Natural killer cell (primary cell): ENCODE measurements at regions not wholly inside any gene's neighbourhood (a gene's known extent, or its start where the extent isn't known, plus 50 kb on each side); places are given as distances from the start of the nearest gene placed in this dataset.

Experiments
- ATAC-seq, 3 donors: fragments of 150-1000 bp in 2 of 3; fragments of 200-7000 bp in 1 of 3; cut with Tn5 transposase; 1 replicate in 1 of 3; 2 replicates in 2 of 3; pipeline ENCODE4 v1.10.0; 2021; ENCODE audit warnings: mild to moderate bottlenecking in 2 of 3, moderate library complexity in 2 of 3
- DNase-seq, 2 donors: peaks; one replicate each; pipeline versions ENCODE4 v3.0.0 to v3.0.0-alpha.2; 2013 to 2021; ENCODE audit warnings: mixed read lengths in 1 of 2
- H3K27ac ChIP-seq: one replicate; pipeline ENCODE4 v1.5.1; 2013; ENCODE audit warnings: mild to moderate bottlenecking, low read length
- H3K27me3 ChIP-seq: one replicate; pipeline ENCODE4 v1.6.1; 2013; ENCODE audit warnings: low read length; ENCODE audit not compliant: control insufficient read depth, insufficient read depth
- H3K36me3 ChIP-seq: one replicate; pipeline ENCODE4 v1.6.1; 2013; ENCODE audit warnings: low read length; ENCODE audit not compliant: control insufficient read depth, insufficient read depth
- H3K4me1 ChIP-seq: one replicate; pipeline ENCODE4 v1.6.1; 2013; ENCODE audit warnings: low read length; ENCODE audit not compliant: control insufficient read depth, insufficient read depth
- H3K4me3 ChIP-seq: one replicate; pipeline ENCODE4 v1.5.1; 2013; ENCODE audit warnings: low read length
- H3K9me3 ChIP-seq: one replicate; pipeline ENCODE4 v1.6.1; 2013; ENCODE audit warnings: low read length; ENCODE audit not compliant: control insufficient read depth, insufficient read depth
- H3K27ac Mint-ChIP-seq, 2 donors: one replicate each; pipeline ENCODE4 v1.8.0; 2022; ENCODE audit warnings: mild to moderate bottlenecking in 2 of 2, mixed read lengths in 2 of 2, moderate library complexity in 1 of 2
- H3K27me3 Mint-ChIP-seq, 2 donors: one replicate each; pipeline ENCODE4 v1.8.0; 2022; ENCODE audit warnings: low read depth in 2 of 2, mixed read lengths in 2 of 2
- H3K36me3 Mint-ChIP-seq: one replicate; pipeline ENCODE4 v1.8.0; 2022; ENCODE audit warnings: mixed read lengths
- H3K4me1 Mint-ChIP-seq, 2 donors: one replicate each; pipeline ENCODE4 v1.8.0; 2022; ENCODE audit warnings: mixed read lengths in 2 of 2
- H3K4me3 Mint-ChIP-seq: one replicate; pipeline ENCODE4 v1.8.0; 2022; ENCODE audit warnings: mild to moderate bottlenecking, moderate library complexity, mixed read lengths
- H3K9me3 Mint-ChIP-seq, 2 donors: one replicate each; pipeline ENCODE4 v1.8.0; 2022; ENCODE audit warnings: mixed read lengths in 2 of 2
- CTCF ChIP-seq: fragments of 200-600 bp; IDR thresholded peaks from one replicate; pipeline ENCODE4 v1.8.0; 2022; ENCODE audit warnings: antibody characterized with exemption
- WGBS: methylation state at CpG from one replicate; pipeline ENCODE4 v1.1.7; 2013; ENCODE audit warnings: missing lambda C conversion rate; ENCODE audit not compliant: insufficient coverage; 5-methylcytosine and 5-hydroxymethylcytosine counted together
- intact Hi-C: fragments of 100-400 bp; cut with micrococcal nuclease; formaldehyde crosslinking; loops from one replicate; pipeline ENCODE4 v1.14.2; 2022

GRCh38 chr6:96468281-96468680 is 53.3 kb upstream of the UFL1 start:
- intact Hi-C loops, result no loop called here
- no peaks in the 10 kb centered on the region for H3K27me3 ChIP-seq
- peaks cover 3% of the 10 kb centered on the region for H3K4me1 ChIP-seq
- 86% methylated on average over 3 of the region's 3 CpGs for WGBS
- no peak for ATAC-seq
- no peak overlapping the region for H3K27ac Mint-ChIP-seq
- no peaks in the 10 kb centered on the region for H3K9me3 ChIP-seq
- no peaks in the 10 kb centered on the region for H3K36me3 Mint-ChIP-seq
- DNase-seq, result no peak
- H3K4me3 ChIP-seq, result no peak overlapping the region
- peaks cover 0 to 22% of the 10 kb centered on the region in 2 donors for H3K27me3 Mint-ChIP-seq
- H3K9me3 Mint-ChIP-seq, result no peaks in the 10 kb centered on the region
- H3K4me3 Mint-ChIP-seq, result no peak overlapping the region
- H3K27ac ChIP-seq, result no peak overlapping the region
- H3K4me1 Mint-ChIP-seq, result peaks cover 20 to 22% of the 10 kb centered on the region in 2 donors
- TF ChIP-seq CTCF, result no peak
- no peaks in the 10 kb centered on the region for H3K36me3 ChIP-seq

GRCh38 chr6:96468681-96469224 is 52.9 kb upstream of the UFL1 start:
- WGBS, result 0% methylated on average over 2 of the region's 2 CpGs
- H3K4me1 ChIP-seq, result peaks cover 3% of the 10 kb centered on the region
- Mint-ChIP-seq H3K36me3 (no peaks in the 10 kb centered on the region), H3K9me3 (no peaks in the 10 kb centered on the region), H3K4me3 (no peak overlapping the region), H3K27ac (no peak overlapping the region), H3K27me3 (peaks cover 0 to 22% of the 10 kb centered on the region in 2 donors), H3K4me1 (peaks cover 20 to 22% of the 10 kb centered on the region in 2 donors)
- H3K27ac ChIP-seq, result no peak overlapping the region
- no peaks in the 10 kb centered on the region for H3K36me3 ChIP-seq
- no peak for TF ChIP-seq CTCF
- no peaks in the 10 kb centered on the region for H3K9me3 ChIP-seq
- no peaks in the 10 kb centered on the region for H3K27me3 ChIP-seq
- DNase-seq, result peak in 1 of 2 donors; percentile 14
- H3K4me3 ChIP-seq, result no peak overlapping the region
- no peak for ATAC-seq
- intact Hi-C loops, result no loop called here

GRCh38 chr6:96469312-96469711 is 52.3 kb upstream of the UFL1 start:
- no CpG with 5 or more reads among the region's 2 CpGs for WGBS
- Histone ChIP-seq H3K27ac (no peak overlapping the region), H3K4me1 (peaks cover 3% of the 10 kb centered on the region), H3K4me3 (no peak overlapping the region), H3K9me3 (no peaks in the 10 kb centered on the region), H3K27me3 (no peaks in the 10 kb centered on the region), H3K36me3 (no peaks in the 10 kb centered on the region)
- DNase-seq, result no peak
- TF ChIP-seq CTCF, result no peak
- no peaks in the 10 kb centered on the region for H3K36me3 Mint-ChIP-seq
- H3K27me3 Mint-ChIP-seq, result peaks cover 0 to 17% of the 10 kb centered on the region in 2 donors
- peaks cover 20 to 22% of the 10 kb centered on the region in 2 donors for H3K4me1 Mint-ChIP-seq
- no peak overlapping the region for H3K4me3 Mint-ChIP-seq
- no peak overlapping the region for H3K27ac Mint-ChIP-seq
- intact Hi-C loops, result no loop called here
- ATAC-seq, result no peak
- no peaks in the 10 kb centered on the region for H3K9me3 Mint-ChIP-seq

- H3K27ac ChIP-seq, result no peak overlapping the region
- no peak for DNase-seq
- H3K4me1 ChIP-seq, result peaks cover 3% of the 10 kb centered on the region
- Mint-ChIP-seq H3K4me3 (no peak overlapping the region), H3K4me1 (peaks cover 15 to 18% of the 10 kb centered on the region in 2 donors), H3K27me3 (peaks cover 0 to 7% of the 10 kb centered on the region in 2 donors), H3K36me3 (no peaks in the 10 kb centered on the region), H3K9me3 (peaks cover 3 to 4% of the 10 kb centered on the region in 2 donors), H3K27ac (no peak overlapping the region)
- whole genome bisulfite sequencing, result no CpG with 5 or more reads among the region's 2 CpGs
- H3K4me3 ChIP-seq, result no peak overlapping the region
- H3K9me3 ChIP-seq, result no peaks in the 10 kb centered on the region
- intact Hi-C loops, result no loop called here
- no peak for TF ChIP-seq CTCF
- no peaks in the 10 kb centered on the region for H3K36me3 ChIP-seq
- H3K27me3 ChIP-seq, result no peaks in the 10 kb centered on the region
- no peak for ATAC-seq
Observed at GRCh38 chr6:96470296-96470695, 51.3 kb upstream of the UFL1 start.
